PC-3 (cell line): ENCODE measurements at regions not wholly inside any gene's neighbourhood (a gene's known extent, or its start where the extent isn't known, plus 50 kb on each side); places are given as distances from the start of the nearest gene placed in this dataset.

Source experiments
- ATAC-seq: fragments of 200-7000 bp; cut with Tn5 transposase; 2 replicates; pipeline ENCODE4 v1.9.1; 2020; ENCODE audit warnings: mild to moderate bottlenecking, moderate library complexity
- BruUV-seq: library from RNA; stranded (reverse); fragments of 400-500 nt; replicated peaks from 2 replicates; lab custom pipeline; 2021; lab: Mats Ljungman, UMichigan
- CTCF ChIA-PET: fragments of 300-600 bp; sonication (Branson Sonifier 250); formaldehyde crosslinking; loops from one replicate; lab custom pipeline; 2022; ENCODE audit warnings: antibody characterized with exemption; lab: Charles Lee
- POLR2A ChIA-PET: fragments of 300-600 bp; sonication (Branson Sonifier 250); formaldehyde crosslinking; loops from one replicate; lab custom pipeline; 2022; ENCODE audit warnings: antibody characterized with exemption; ENCODE audit not compliant: unreplicated experiment; lab: Charles Lee
- DNase-seq: peaks from one replicate; pipeline ENCODE4 v3.0.0-alpha.2; 2015
- H2AFZ ChIP-seq: fragments of 300-600 bp; sonication (generic); 2 replicates; pipeline ENCODE4 v1.6.0; 2016; ENCODE audit warnings: antibody characterized with exemption, low read length
- H3F3A ChIP-seq: fragments of 300-600 bp; sonication (generic); one replicate; pipeline ENCODE4 v1.6.0; 2017; ENCODE audit warnings: antibody characterized with exemption, low read length, control low read depth, mild to moderate bottlenecking; ENCODE audit not compliant: unreplicated experiment
- H3K27ac ChIP-seq: fragments of 300-600 bp; sonication (generic); 2 replicates; pipeline ENCODE4 v1.5.1; 2016; ENCODE audit warnings: mild to moderate bottlenecking, low read length
- H3K27me3 ChIP-seq: fragments of 300-600 bp; sonication (generic); 2 replicates; pipeline ENCODE4 v1.6.1; 2016; ENCODE audit warnings: low read length, mixed read lengths
- H3K36me3 ChIP-seq: fragments of 300-600 bp; sonication (generic); 2 replicates; pipeline ENCODE4 v1.6.1; 2016; ENCODE audit warnings: low read depth, mixed run types, low read length, mixed read lengths
- H3K4me1 ChIP-seq: fragments of 300-600 bp; sonication (generic); 2 replicates; pipeline ENCODE4 v1.5.1; 2016; ENCODE audit warnings: low read length; ENCODE audit not compliant: insufficient read depth
- H3K4me2 ChIP-seq: fragments of 300-600 bp; sonication (generic); 2 replicates; pipeline ENCODE4 v1.6.0; 2016; ENCODE audit warnings: low read length
- H3K4me3 ChIP-seq: fragments of 300-600 bp; sonication (generic); 2 replicates; pipeline ENCODE4 v1.5.1; 2016; ENCODE audit warnings: mild to moderate bottlenecking, low read length, mixed read lengths
- H3K79me2 ChIP-seq: fragments of 300-600 bp; sonication (generic); 2 replicates; pipeline ENCODE4 v1.6.1; 2017; ENCODE audit warnings: low read length, mixed read lengths
- H3K9ac ChIP-seq: fragments of 300-600 bp; sonication (generic); 2 replicates; pipeline ENCODE4 v1.6.0; 2016; ENCODE audit warnings: mild to moderate bottlenecking, low read length
- H3K9me2 ChIP-seq: fragments of 300-600 bp; sonication (generic); replicated peaks from 2 replicates; pipeline ENCODE4 v1.6.1; 2016; ENCODE audit warnings: mixed run types, low read length, mixed read lengths
- H3K9me3 ChIP-seq: fragments of 300-600 bp; sonication (generic); 2 replicates; pipeline ENCODE4 v1.6.1; 2016; ENCODE audit warnings: low read length, mixed read lengths
- H4K20me1 ChIP-seq: fragments of 300-600 bp; sonication (generic); 2 replicates; pipeline ENCODE4 v1.6.1; 2016; ENCODE audit warnings: low read length, mixed read lengths
- CTCF ChIP-seq: fragments of 300-600 bp; sonication (generic); conservative IDR thresholded peaks from 2 replicates; pipeline ENCODE4 v1.5.1; 2017; ENCODE audit warnings: antibody characterized with exemption, low read depth, mild to moderate bottlenecking, low read length
- EZH2 ChIP-seq: fragments of 300-600 bp; sonication (generic); IDR thresholded peaks from one replicate; pipeline ENCODE4 v1.6.1; 2017; ENCODE audit warnings: antibody characterized with exemption, mild to moderate bottlenecking, low read length; ENCODE audit not compliant: unreplicated experiment
- EZH2phosphoT487 ChIP-seq: fragments of 300-600 bp; sonication (generic); IDR thresholded peaks from 2 replicates; pipeline ENCODE4 v1.6.1; 2018; ENCODE audit warnings: mild to moderate bottlenecking, antibody characterized with exemption, low read length, borderline replicate concordance
- intact Hi-C: fragments of 100-400 bp; cut with micrococcal nuclease; formaldehyde crosslinking; loops from 2 replicates; pipeline ENCODE4 v1.9.0; 2023

- H3K9me2 ChIP-seq: no peaks in the 10 kb centered on the region
- POLR2A ChIA-PET: no interaction called here
- no peak overlapping the region for H3K9ac ChIP-seq
- H3K9me3 ChIP-seq: 0 out of 2 replicates have a peak, but pooled peaks cover 8% of the 10 kb centered on the region
- H3K4me1 ChIP-seq: no peaks in the 10 kb centered on the region
- no peaks in the 10 kb centered on the region for H3K36me3 ChIP-seq
- no peak overlapping the region for H3K27ac ChIP-seq
- H3K4me2 ChIP-seq: no peak overlapping the region
- ATAC-seq (no peak), DNase-seq (peak; percentile 10)
- no peaks in the 10 kb centered on the region for H3K27me3 ChIP-seq
- H3K79me2 ChIP-seq: no peaks in the 10 kb centered on the region
- intact Hi-C loops: no loop called here
- H3F3A ChIP-seq: no peaks in the 10 kb centered on the region
- TF ChIP-seq EZH2 (no peak), EZH2phosphoT487 (no peak), CTCF (no peak)
- no peak overlapping the region for H3K4me3 ChIP-seq
- H2AFZ ChIP-seq: no peak overlapping the region
- H4K20me1 ChIP-seq: no peaks in the 10 kb centered on the region
- CTCF ChIA-PET: no interaction called here
- no TSS peak for BruUV-seq
Observed at GRCh38 chr21:17257784-17258183, 255.1 kb upstream of the CXADR start.

GRCh38 chr21:17264182-17264581, 248.7 kb upstream of the CXADR start:
- H2AFZ ChIP-seq: no peak overlapping the region
- H3K27ac ChIP-seq: no peak overlapping the region
- no peaks in the 10 kb centered on the region for H4K20me1 ChIP-seq
- no peaks in the 10 kb centered on the region for H3K36me3 ChIP-seq
- H3K4me1 ChIP-seq: no peaks in the 10 kb centered on the region
- no peak overlapping the region for H3K9ac ChIP-seq
- no peak overlapping the region for H3K4me3 ChIP-seq
- H3K9me3 ChIP-seq: no peaks in the 10 kb centered on the region
- CTCF ChIA-PET: no interaction called here
- no peaks in the 10 kb centered on the region for H3K79me2 ChIP-seq
- H3K9me2 ChIP-seq: no peaks in the 10 kb centered on the region
- BruUV-seq: no TSS peak
- no peak for TF ChIP-seq EZH2
- TF ChIP-seq CTCF: no peak
- no peak for TF ChIP-seq EZH2phosphoT487
- H3K27me3 ChIP-seq: no peaks in the 10 kb centered on the region
- no peak overlapping the region for H3K4me2 ChIP-seq
- no peak for DNase-seq
- no peak for ATAC-seq
- H3F3A ChIP-seq: no peaks in the 10 kb centered on the region
- intact Hi-C loops: no loop called here
- POLR2A ChIA-PET: no interaction called here

- no peak for TF ChIP-seq EZH2phosphoT487
- no peak for TF ChIP-seq CTCF
- TF ChIP-seq EZH2: no peak
- Histone ChIP-seq H3K4me3 (no peak overlapping the region), H3K27ac (no peak overlapping the region), H3K27me3 (no peaks in the 10 kb centered on the region), H3K9me2 (no peaks in the 10 kb centered on the region), H2AFZ (no peak overlapping the region), H3K9ac (no peak overlapping the region), H4K20me1 (no peaks in the 10 kb centered on the region), H3K79me2 (no peaks in the 10 kb centered on the region), H3F3A (no peaks in the 10 kb centered on the region), H3K4me2 (no peak overlapping the region), H3K36me3 (no peaks in the 10 kb centered on the region), H3K9me3 (no peaks in the 10 kb centered on the region), H3K4me1 (no peaks in the 10 kb centered on the region)
- ATAC-seq (no peak), DNase-seq (no peak)
- ChIA-PET CTCF (no interaction called here), POLR2A (no interaction called here)
- no TSS peak for BruUV-seq
- intact Hi-C loops: no loop called here
Observed at GRCh38 chr21:17269760-17270159, 243.1 kb upstream of the CXADR start.
